NOMO-1 treated with dmso at 0.1 percent for 144 hours (cell line): ENCODE measurements at regions not wholly inside any gene's neighbourhood (a gene's known extent, or its start where the extent isn't known, plus 50 kb on each side); places are given as distances from the start of the nearest gene placed in this dataset.
"Not testable (repeated sequence)": the region's sequence is repeated elsewhere in the genome, so short reads cannot be mapped to it uniquely, and the experiment has no call there.

Experiments
- DNase-seq: peaks from one replicate; lab custom pipeline; 2025; ENCODE audit not compliant: unreplicated experiment; lab: John Stamatoyannopoulos, UW

DNA sequence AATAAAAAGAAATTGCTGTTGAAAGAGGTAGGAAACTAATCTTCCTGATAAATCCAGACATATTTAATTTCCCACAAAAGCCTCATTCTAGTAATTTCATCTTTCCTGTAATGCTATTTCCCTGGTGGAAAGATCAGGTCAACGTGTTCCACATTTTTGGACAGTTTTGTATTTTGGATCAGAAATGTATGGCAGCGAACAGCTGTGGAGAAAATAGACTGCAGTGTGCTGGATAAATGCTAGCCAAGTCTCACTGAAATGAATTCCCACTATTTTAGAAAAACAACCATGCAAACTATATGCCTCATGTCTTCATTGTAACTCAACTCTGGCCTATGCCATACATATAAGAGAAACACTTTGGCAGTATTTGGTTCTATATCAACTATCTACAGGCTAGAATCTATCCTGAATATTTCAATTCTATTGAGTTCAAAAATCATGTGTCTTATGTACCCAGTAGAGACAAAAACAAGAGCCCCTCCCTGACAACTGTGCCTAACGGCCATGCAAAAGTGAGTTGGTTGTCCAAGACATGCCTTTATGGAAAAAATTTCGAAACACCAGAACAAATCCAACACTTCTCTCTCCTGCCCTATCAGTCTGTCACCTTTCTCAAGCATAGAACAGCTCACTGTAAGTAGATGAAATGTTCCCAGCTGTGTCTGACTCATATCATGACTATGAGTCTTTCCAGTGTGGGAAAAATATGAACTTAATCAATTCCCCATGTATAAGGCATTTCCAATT is 191.3 kb upstream of the NREP start:
- DNase-seq: no peak

DNA sequence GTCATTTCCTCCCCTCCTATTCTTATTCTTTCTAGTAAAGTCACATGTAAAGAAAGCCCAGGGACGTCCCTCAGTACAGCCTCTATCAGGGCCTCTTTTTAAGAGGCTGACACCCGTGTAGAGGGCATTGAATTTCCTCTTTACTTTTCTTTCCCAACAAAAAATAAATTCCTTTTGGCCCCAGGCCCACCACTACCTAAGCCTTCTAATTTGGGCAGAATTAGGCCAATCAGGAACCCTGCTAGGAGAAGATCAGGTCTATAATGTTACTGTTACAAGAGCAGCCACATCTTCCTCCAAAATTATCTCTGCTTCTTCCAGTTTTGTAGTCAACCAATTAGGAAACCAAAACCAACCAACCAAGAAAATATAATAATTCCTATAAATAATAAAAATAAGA is 189.6 kb upstream of the NREP start:
- DNase-seq: no peak

GRCh38 chr5:111945535-111945934 is 188.5 kb upstream of the NREP start:
- DNase-seq: no peak

DNA sequence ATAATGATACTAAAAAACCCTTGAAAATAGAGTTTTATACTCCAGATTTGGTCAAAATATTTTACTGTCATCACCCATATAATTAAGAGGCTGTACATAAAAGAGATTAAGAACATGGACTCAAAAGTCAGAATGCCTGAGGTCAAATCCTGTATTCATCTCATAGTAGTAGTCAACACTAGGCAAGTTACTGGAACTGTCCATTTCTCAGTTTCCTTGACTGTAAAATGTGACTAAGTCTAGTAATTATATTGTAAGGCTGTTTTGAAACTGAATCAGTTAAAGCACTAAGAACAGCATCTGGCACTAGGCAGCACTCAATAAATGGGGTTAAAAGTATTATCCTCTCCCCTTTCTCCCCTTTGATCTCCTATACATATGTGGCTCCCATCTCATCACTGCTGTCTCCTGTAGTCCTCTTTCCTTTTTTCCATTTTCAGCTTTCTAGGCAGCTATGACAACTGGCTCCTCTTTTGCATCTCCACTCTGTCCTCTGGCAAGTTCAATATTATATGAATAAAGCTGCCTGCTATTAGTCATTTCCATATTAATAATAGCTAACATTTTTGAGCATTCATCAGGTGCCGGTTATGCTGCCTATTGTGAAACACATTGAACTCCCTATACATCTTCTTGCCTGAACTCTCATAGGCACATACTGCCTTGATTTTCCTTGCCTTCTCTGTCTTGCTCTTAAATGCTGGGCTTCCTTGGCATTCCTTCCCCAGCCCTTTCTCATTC is 185.8 kb upstream of the NREP start:
- DNase-seq: no peak

DNA sequence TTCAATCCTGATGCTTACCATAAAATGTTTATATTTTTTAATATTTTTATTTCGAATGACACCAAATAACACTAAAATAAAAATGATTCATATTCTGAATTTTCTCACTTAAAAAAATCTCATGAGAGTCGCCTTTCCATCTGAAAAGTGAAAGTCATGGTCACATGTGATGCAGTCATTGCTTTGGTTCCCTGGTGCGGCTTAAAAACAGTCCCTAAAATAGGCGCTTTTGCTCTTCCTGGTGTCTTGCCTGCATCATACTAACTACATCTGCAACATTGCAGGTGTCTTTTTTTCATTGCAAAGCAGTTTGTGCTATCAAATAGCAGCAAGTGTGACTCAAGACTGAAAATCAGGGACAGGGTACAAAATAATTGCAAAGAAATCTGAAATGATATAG is 185.2 kb upstream of the NREP start:
- DNase-seq: no peak

DNA sequence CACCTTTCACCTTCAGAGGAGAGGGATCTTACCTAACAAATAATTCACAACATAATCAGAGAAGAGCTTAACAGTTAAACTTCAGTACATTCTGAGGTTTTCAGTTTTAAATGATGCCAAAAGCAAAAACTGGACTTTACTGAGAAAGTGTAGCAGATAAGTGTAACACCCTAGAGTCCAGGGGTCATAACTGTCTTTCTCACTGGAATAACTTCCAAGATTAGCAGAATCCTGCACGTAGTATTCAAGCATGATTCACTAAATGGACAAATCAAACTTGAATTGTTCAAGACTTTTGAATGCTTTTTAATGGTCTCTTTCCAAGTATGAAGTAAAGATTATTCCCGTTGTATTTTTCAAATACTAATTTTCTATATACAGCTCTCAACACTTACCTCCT is 180.1 kb upstream of the NREP start:
- DNase-seq: no peak

DNA sequence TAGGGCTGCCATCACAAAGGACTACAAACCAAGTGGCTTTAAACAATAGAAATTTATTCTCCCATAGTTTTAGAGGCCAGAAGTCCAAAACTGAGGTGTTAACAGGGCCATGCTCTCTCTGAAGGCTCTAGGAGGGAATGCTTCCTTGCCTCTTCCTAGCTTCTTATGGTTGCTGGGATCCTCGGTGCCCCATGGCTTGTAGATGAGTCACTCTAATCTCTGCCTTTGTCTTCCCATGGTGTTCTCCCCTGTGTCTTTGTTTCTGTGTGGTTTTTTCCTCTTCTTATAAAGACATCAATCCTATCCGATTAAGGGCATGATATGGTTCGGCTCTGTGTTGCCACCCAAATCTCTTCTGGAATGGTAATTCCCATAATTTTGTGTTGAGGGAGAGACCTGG is 178.8 kb upstream of the NREP start:
- DNase-seq: no peak

- DNase-seq: no peak
These were observed 178.0 kb upstream of the NREP start for GRCh38 chr5:111935009-111935408.

DNA sequence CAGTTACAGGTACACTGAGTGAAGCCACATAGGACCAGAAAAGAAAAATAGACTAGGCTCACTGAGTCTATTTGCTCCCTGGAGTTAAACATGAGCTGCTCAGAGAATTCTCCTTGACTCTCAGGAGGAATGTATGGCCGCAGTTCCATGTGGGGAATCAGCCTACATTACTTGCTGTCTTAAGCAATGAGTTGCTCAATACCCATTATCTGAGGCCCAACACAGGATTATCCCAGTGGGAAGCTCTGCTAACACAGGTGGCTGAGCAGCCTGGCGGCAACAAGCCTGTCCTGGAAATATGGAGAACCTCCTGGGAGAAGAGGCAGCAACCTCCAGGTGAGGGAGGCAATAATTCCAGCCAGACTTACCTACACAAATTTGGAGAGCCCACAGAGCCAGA is 177.5 kb upstream of the NREP start:
- DNase-seq: no peak

- DNase-seq: no peak
These were observed 176.1 kb upstream of the NREP start for GRCh38 chr5:111933086-111933485.

GRCh38 chr5:111932628-111933027 is 175.6 kb upstream of the NREP start:
- no peak for DNase-seq

DNA sequence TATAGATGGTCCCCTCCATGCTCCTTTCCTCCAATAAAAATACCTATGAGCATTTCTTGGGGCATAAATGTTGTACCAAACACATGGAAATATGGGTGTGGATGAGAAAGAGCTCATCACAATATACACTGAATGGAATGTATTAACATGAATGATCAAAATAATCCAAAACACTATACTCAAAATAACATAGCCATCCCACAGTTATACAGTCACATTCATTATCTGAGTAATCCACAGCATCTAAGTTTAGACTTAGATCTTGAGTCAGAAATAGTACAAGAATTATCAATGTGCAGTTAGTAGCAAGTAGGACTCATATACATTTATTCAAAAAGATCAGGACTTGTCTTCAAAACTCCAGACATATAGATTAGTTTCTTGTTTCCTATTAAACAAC is 175.2 kb upstream of the NREP start:
- no peak for DNase-seq

DNA sequence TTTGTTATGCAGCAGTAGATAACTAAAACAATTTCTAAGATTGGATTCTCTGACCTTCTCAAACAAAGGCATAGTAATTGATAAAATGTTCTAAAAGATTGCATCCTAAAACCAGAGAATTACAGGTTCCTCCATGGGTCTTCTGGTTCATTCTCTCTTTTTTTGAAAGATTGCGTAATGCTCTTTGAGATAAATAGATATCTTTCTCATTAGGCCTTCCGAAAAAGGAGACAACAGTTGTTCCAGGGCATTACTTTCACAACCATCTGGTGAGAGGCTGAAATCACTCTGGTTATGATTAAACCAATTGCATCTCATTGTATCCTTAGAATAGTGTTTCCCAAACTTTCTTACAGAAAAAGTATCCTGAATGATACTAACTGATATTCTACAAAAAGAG is 174.7 kb upstream of the NREP start:
- DNase-seq: no peak

- peak; percentile 59 for DNase-seq
These were observed 174.0 kb upstream of the NREP start for GRCh38 chr5:111930905-111931461.

- DNase-seq: peak; percentile 74
These were observed 173.5 kb upstream of the NREP start for GRCh38 chr5:111930449-111930848.

- peak; percentile 84 for DNase-seq
These were observed 172.9 kb upstream of the NREP start for GRCh38 chr5:111929867-111930266.

GRCh38 chr5:111929261-111929660 is 172.3 kb upstream of the NREP start:
- DNase-seq: no peak

GRCh38 chr5:111928511-111928910 is 171.5 kb upstream of the NREP start:
- DNase-seq: peak; percentile 15

- no peak for DNase-seq
These were observed 170.2 kb upstream of the NREP start for GRCh38 chr5:111927191-111927590.

DNA sequence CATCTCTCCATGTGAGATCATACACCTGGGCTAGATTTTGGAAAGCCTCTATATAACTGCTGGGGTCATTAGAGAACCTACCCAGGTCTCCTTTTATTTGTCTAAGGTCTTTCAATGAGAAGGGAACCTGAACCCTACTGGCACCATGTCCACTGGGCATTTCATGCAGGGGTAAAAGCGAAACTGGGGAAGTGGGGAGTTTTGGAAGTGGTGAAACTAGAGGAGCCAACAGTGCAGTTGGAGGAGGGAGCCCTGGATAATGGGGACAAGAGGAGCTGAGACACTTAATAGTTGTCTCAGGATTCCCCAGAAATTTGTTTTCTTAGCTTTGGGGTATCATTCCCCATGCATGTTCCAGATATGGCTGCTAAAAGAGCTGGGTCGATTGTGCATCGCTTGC is 169.0 kb upstream of the NREP start:
- no peak for DNase-seq

GRCh38 chr5:111922344-111922743 is 165.3 kb upstream of the NREP start:
- DNase-seq: no peak

DNA sequence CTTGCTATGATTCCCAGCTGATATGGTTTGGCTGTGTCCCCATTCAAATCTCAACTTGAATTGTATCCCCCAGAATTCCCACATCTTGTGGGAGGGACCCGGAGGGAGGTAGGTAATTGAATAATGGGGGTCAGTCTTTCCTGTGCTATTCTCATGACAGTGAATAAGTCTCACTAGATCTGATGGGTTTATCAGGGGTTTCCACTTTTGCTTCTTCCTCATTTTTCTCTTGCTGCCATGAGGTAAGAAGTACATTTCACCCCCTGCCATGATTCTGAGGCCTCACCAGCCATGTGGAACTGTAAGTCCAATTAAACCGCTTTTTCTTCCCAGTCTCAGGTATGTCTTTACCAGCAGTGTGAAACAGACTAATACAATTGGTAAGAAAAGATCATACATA is 164.7 kb upstream of the NREP start:
- DNase-seq: not testable (repeated sequence)
